Liver (tissue), 8 donors: ENCODE measurements at regions not wholly inside any gene's neighbourhood (a gene's known extent, or its start where the extent isn't known, plus 50 kb on each side); places are given as distances from the start of the nearest gene placed in this dataset.

Experiments used
- DNase-seq: peaks from one replicate; pipeline ENCODE4 v3.0.0-alpha.2; 2017; ENCODE audit warnings: low spot score
- H3K27ac ChIP-seq, 2 donors: one replicate each; pipeline ENCODE4 v1.7.0; 2013; ENCODE audit warnings: inconsistent platforms in 2 of 2, low read length in 2 of 2, control low read depth in 1 of 2, low read depth in 1 of 2, mild to moderate bottlenecking in 1 of 2
- H3K27me3 ChIP-seq, 4 donors: one replicate each; pipeline versions ENCODE4 v1.6.1 to v1.7.0; 2013; ENCODE audit warnings: low read length in 3 of 4, inconsistent platforms in 1 of 4, mild to moderate bottlenecking in 1 of 4, moderate library complexity in 1 of 4; ENCODE audit not compliant: control insufficient read depth in 4 of 4, insufficient read depth in 4 of 4
- H3K36me3 ChIP-seq, 4 donors: one replicate each; pipeline versions ENCODE4 v1.6.1 to v1.7.0; 2013; ENCODE audit warnings: low read length in 3 of 4, mild to moderate bottlenecking in 3 of 4, low read depth in 1 of 4, moderate library complexity in 1 of 4; ENCODE audit not compliant: control insufficient read depth in 4 of 4, insufficient read depth in 3 of 4
- H3K4me1 ChIP-seq, 4 donors: one replicate each; pipeline versions ENCODE4 v1.6.1 to v1.7.0; 2013; ENCODE audit warnings: low read length in 3 of 4, mild to moderate bottlenecking in 3 of 4, moderate library complexity in 1 of 4; ENCODE audit not compliant: control insufficient read depth in 4 of 4, insufficient read depth in 4 of 4
- H3K4me3 ChIP-seq, 3 donors: one replicate each; pipeline versions ENCODE4 v1.6.1 to v1.7.0; 2013; ENCODE audit warnings: low read length in 3 of 3, control low read depth in 1 of 3, low read depth in 1 of 3, mild to moderate bottlenecking in 1 of 3
- H3K9ac ChIP-seq, 2 donors: one replicate each; pipeline ENCODE4 v1.7.0; 2013; ENCODE audit warnings: low read length in 2 of 2, mild to moderate bottlenecking in 2 of 2, moderate library complexity in 2 of 2, control low read depth in 1 of 2, low read depth in 1 of 2
- H3K9me3 ChIP-seq, 4 donors: one replicate each; pipeline versions ENCODE4 v1.6.1 to v1.7.0; 2013; ENCODE audit warnings: low read length in 3 of 4; ENCODE audit not compliant: control insufficient read depth in 4 of 4
- ATF3 ChIP-seq: IDR thresholded peaks from 2 replicates; pipeline ENCODE4 v1.6.1; 2016; ENCODE audit warnings: antibody characterized with exemption
- FOXA1 ChIP-seq: IDR thresholded peaks from 2 replicates; pipeline ENCODE4 v1.6.1; 2016; ENCODE audit warnings: antibody characterized with exemption
- FOXA2 ChIP-seq: IDR thresholded peaks from 2 replicates; pipeline ENCODE4 v1.6.1; 2016; ENCODE audit warnings: antibody characterized with exemption
- HNF4A ChIP-seq, 2 donors: conservative IDR thresholded peaks; 2 replicates each; pipeline ENCODE4 v1.6.1; 2016; ENCODE audit warnings: antibody characterized with exemption in 2 of 2, mild to moderate bottlenecking in 2 of 2
- HNF4G ChIP-seq: IDR thresholded peaks from 2 replicates; pipeline ENCODE4 v1.6.1; 2016; ENCODE audit warnings: antibody characterized with exemption
- JUND ChIP-seq, 2 donors: IDR thresholded peaks; 2 replicates each; pipeline ENCODE4 v1.6.1; 2016; ENCODE audit warnings: antibody characterized with exemption in 2 of 2
- NR2F2 ChIP-seq: IDR thresholded peaks from 2 replicates; pipeline ENCODE4 v1.6.1; 2016; ENCODE audit warnings: antibody characterized with exemption
- RAD21 ChIP-seq, 2 donors: IDR thresholded peaks; 2 replicates each; pipeline ENCODE4 v1.6.1; 2016; ENCODE audit warnings: antibody characterized with exemption in 2 of 2, mild to moderate bottlenecking in 2 of 2
- REST ChIP-seq: IDR thresholded peaks from 2 replicates; pipeline ENCODE4 v1.6.1; 2016; ENCODE audit warnings: antibody characterized with exemption, mild to moderate bottlenecking
- SP1 ChIP-seq: IDR thresholded peaks from 2 replicates; pipeline ENCODE4 v1.6.1; 2018; ENCODE audit warnings: antibody characterized with exemption, mild to moderate bottlenecking
- TAF1 ChIP-seq: conservative IDR thresholded peaks from 2 replicates; pipeline ENCODE4 v1.6.1; 2016; ENCODE audit warnings: antibody characterized with exemption, mild to moderate bottlenecking
- YY1 ChIP-seq: IDR thresholded peaks from 2 replicates; pipeline ENCODE4 v1.6.1; 2016; ENCODE audit warnings: antibody characterized with exemption, mild to moderate bottlenecking
- WGBS: extraction: QIAGEN DNeasy Blood & Tissue Kit; methylation state at CpG from one replicate; pipeline ENCODE4 v1.1.7; 2013; 5-methylcytosine and 5-hydroxymethylcytosine counted together
- TF ChIP-seq, protein P1 (sequence below): fragments of 150-350 bp; IDR thresholded peaks from 2 replicates; pipeline ENCODE4 v1.5.1; 2017; ENCODE audit warnings: improper control_type of control experiment, low read depth, low read length; ENCODE audit not compliant: missing input control
- TF ChIP-seq, protein P2 (sequence below): IDR thresholded peaks from 2 replicates; pipeline ENCODE4 v1.6.1; 2016; ENCODE audit warnings: antibody characterized with exemption
- donor health status: healthy.
- donor health status: healthy.
- donor health status: healthy.
- donor health status: healthy.
- donor health status: healthy.

DNA sequence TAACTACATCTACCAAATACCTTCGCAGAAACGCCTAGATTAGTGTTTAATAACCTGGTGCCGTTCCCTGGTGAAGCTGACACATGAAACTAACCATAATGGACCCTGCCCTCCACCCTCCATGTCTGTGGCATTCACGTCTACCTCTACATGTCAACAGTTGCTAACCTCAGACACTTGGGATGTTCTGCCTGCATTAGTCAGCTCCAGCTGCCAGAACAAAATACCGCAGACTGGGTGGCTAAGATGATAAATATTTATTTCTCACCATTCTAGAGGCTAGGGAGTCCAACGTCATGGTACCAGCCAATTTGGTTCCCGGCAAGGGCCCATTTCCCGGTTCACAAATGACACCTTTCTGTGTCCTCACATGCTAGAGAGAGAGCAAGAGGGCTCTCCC is 118.5 kb upstream of the CHST15 start (continued):
- TF ChIP-seq REST, result no peak

GRCh38 chr10:124210263-124210662 is 116.9 kb upstream of the CHST15 start:
- no peaks in the 10 kb centered on the region for H3K27me3 ChIP-seq
- no peak overlapping the region for H3K27ac ChIP-seq
- no peaks in the 10 kb centered on the region for H3K4me1 ChIP-seq
- no peaks in the 10 kb centered on the region for H3K36me3 ChIP-seq
- 79% methylated on average over 1 of the region's 1 CpG for WGBS
- DNase-seq, result no peak
- peaks cover 0 to 24% (median 5%) of the 10 kb centered on the region in 4 donors for H3K9me3 ChIP-seq
- H3K9ac ChIP-seq, result no peak overlapping the region
- TF ChIP-seq YY1, result no peak
- TF ChIP-seq NR2F2, result no peak
- TF ChIP-seq SP1, result no peak
- no peak for TF ChIP-seq RAD21 (IDR thresholded peaks at IDR 0.05)
- no peak for TF ChIP-seq JUND (IDR thresholded peaks at IDR 0.05)
- TF ChIP-seq, protein P1, sequence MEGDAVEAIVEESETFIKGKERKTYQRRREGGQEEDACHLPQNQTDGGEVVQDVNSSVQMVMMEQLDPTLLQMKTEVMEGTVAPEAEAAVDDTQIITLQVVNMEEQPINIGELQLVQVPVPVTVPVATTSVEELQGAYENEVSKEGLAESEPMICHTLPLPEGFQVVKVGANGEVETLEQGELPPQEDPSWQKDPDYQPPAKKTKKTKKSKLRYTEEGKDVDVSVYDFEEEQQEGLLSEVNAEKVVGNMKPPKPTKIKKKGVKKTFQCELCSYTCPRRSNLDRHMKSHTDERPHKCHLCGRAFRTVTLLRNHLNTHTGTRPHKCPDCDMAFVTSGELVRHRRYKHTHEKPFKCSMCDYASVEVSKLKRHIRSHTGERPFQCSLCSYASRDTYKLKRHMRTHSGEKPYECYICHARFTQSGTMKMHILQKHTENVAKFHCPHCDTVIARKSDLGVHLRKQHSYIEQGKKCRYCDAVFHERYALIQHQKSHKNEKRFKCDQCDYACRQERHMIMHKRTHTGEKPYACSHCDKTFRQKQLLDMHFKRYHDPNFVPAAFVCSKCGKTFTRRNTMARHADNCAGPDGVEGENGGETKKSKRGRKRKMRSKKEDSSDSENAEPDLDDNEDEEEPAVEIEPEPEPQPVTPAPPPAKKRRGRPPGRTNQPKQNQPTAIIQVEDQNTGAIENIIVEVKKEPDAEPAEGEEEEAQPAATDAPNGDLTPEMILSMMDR, result no peak
- TF ChIP-seq FOXA1, result no peak
- H3K4me3 ChIP-seq, result no peak overlapping the region

DNA sequence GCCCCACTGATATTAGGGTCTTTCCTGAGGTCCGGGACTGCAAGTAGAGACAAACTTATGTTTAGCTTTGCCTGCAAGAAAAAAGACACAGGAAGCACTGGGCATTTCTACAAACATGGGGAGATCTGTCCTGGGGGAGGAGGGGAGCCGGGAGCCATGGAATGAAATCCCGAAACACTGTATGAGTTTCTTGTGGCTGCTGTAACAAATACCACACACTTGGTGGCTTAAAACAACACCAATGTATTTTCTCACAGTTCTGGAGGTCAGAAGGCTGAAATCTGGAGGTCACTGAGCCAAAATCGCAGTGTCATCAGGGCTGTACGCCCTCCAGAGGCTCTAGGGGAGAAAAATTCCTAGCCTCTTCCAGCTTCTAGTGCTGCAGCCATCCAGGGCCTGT is 114.0 kb upstream of the CHST15 start:
- Histone ChIP-seq H3K9me3 (peaks cover 0 to 24% (median 5%) of the 10 kb centered on the region in 4 donors), H3K27ac (no peak overlapping the region), H3K27me3 (no peaks in the 10 kb centered on the region), H3K36me3 (no peaks in the 10 kb centered on the region), H3K4me1 (no peaks in the 10 kb centered on the region), H3K4me3 (no peak overlapping the region), H3K9ac (no peak overlapping the region)
- TF ChIP-seq TAF1 (no peak), FOXA2 (no peak), HNF4A (conservative IDR thresholded peaks at IDR 0.05) (no peak), REST (no peak), FOXA1 (no peak), RAD21 (IDR thresholded peaks at IDR 0.05) (no peak), HNF4G (no peak), ATF3 (no peak), JUND (IDR thresholded peaks at IDR 0.05) (no peak)
- TF ChIP-seq, protein P2, sequence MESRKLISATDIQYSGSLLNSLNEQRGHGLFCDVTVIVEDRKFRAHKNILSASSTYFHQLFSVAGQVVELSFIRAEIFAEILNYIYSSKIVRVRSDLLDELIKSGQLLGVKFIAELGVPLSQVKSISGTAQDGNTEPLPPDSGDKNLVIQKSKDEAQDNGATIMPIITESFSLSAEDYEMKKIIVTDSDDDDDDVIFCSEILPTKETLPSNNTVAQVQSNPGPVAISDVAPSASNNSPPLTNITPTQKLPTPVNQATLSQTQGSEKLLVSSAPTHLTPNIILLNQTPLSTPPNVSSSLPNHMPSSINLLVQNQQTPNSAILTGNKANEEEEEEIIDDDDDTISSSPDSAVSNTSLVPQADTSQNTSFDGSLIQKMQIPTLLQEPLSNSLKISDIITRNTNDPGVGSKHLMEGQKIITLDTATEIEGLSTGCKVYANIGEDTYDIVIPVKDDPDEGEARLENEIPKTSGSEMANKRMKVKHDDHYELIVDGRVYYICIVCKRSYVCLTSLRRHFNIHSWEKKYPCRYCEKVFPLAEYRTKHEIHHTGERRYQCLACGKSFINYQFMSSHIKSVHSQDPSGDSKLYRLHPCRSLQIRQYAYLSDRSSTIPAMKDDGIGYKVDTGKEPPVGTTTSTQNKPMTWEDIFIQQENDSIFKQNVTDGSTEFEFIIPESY, result no peak
- WGBS, result 80% methylated on average over 5 of the region's 5 CpGs
- DNase-seq, result no peak
